ENCODE measurements at regions not wholly inside any gene's neighbourhood (a gene's known extent, or its start where the extent isn't known, plus 50 kb on each side); places are given as distances from the start of the nearest gene placed in this dataset.

DNA sequence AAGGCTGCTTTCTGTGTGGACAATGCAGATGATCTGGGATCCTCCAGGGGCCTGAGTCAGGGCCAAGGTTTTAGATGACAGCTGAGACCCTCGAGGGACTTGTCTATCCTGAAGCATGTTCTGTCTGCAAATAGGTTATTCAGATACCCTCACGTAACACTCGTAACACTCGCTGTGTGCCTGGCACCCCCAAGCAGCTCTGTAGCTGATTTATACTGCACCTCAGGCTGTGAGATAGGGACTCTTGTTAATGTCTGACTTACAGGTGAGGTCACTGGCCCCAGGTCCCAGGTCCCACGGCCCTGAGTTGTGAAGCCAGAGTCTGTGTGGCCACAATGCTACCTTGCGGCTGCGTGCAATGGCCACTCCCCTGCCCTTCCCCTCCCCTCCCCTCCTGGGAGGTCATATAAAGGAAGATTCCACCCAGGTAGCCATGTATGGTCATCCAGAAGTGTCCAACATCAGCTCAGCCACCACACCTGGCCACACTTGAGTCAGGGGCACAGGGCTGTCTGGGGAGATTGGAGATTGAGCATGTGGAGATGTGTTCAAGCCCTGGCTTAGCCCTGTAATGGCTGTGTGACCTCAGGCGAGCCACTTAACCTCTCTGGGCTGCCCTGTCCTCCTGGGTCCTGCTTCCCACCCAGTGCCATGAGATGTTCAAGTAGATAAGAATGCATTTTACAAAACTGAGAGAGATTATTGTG lies 687.7 kb downstream of the MATN1 start:
- DNase-seq (ENCODE audit: extremely low read depth in 1 of 2, low read depth in 1 of 2): no peak

DNA sequence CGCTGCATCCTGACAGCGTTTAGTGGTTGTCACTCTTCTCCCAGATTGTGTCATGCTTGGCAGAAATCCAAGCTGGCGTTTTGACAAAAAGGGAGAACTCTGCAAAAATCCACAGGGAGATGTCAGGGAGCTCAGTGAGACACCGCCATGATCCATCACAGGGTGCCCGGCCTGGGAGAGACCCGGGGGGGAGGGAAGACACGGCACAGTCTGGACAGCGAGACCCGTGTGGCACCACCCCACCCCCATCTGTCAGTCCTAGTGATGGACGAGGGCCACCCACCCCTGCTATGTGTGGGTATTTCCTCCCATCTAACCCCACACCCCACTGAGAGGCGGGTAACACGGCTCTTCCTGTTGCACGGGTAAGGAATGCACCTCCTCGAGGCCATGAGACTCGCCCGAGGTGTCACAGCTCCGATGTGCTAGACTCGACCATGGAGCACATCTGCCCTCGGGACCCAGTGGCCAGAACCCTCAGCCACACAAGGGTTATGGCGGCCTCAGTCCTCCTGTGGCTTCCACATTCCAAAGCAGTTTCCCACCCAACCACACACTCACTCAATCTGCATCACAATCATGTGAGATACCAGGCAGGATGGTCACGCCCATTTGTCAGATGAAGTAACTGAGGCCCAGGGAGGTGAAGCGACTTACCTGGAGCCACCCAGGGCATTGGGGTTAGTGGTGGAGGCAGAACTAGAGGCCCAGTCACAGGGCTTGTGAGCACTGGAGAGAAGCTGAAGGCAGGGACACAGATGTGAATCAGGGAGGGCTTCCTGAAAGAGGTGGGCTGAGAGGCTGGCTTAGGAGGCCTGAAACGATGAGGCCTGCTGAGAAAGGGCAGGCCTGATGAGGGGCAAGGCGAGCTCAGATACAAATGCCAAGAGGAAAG lies 688.5 kb downstream of the MATN1 start:
- no peak for DNase-seq (ENCODE audit: extremely low read depth in 1 of 2, low read depth in 1 of 2)

DNA sequence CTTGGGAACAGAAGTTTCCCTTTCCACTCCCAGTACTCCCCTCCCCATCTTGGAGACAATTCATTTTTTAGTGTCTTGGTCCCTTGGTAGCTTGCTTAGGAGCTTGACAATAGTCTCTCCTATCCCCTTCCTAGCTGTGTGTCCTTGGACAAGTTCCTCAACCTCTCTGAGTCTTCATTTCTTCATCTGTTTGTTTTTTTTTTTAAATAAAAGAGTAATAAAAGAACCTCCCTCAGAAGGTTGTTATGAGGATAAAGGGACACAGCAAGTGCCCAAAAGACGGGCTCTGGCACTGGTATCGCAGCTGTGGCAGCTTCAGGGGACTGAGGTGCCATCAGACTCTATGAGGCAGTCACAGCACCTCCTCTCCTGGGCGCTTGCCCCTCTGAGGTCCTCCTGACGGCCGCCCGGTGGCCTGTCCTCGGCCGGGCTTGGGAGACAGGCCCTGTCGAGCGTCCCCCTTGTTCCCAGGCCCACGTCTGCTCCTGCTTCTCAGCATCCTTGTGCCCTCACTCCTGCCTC lies 689.2 kb downstream of the MATN1 start:
- no peak for DNase-seq (ENCODE audit: extremely low read depth in 1 of 2, low read depth in 1 of 2)

DNA sequence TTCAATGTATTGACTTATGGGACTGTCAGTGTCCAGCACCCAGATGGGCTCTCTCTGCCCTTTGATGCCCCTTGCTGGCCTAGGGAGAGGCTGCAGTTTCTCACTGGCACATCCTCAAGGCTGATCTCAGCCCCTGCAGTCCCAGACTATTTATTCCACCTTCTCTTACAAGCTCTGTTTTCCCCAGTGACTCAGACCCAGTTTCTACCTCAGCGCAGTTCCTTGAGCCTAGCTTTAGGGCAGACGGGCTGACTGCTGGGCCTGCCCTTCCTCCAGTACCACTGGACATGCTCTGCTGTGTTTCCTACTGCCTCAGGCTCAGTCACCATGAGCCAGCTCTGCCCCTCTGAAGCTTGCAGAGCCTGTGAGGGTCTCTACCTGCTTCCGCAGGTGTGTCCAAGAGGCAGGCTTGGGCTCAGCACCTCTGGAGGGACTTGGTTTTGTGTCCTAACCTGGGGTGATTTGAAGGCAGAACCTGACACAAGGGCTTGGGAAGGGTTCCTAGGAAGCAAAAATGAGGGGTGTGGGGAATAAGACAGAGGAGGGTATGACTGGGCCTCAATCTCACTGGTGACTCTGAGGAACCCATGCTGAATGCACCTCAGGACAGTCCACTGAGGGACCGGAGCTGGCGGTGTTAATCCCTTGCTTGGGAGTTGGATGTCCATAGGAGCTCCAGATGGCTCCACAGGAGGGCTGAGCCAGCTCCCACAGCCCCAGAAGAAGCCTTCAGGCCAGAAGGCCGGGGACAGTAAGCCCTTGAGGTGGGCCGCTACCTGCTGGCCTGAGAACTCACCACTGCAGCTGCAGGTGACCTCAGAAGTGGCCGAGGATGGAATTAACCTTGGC lies 689.9 kb downstream of the MATN1 start:
- no peak for DNase-seq (ENCODE audit: extremely low read depth in 1 of 2, low read depth in 1 of 2)

DNA sequence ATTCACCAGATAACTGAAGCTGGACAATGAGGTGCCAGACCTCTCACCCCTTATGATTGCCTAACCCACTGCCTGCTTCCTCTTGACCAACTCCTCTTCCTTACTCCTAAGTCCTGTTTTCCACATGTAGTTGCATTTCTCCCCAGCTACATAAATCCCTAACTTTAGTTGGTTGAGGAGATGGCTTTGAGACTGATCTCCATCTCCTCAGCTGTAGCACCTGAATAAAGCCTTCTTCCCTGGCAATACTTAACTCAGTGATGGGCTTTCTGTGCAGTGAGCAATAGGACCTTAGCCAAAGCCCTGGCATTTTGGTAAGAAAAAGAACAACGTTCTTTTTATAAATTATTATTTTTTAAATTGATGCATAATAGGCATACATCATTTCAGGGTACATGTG lies 691.1 kb downstream of the MATN1 start:
- DNase-seq (ENCODE audit: extremely low read depth in 1 of 2, low read depth in 1 of 2): no peak

DNA sequence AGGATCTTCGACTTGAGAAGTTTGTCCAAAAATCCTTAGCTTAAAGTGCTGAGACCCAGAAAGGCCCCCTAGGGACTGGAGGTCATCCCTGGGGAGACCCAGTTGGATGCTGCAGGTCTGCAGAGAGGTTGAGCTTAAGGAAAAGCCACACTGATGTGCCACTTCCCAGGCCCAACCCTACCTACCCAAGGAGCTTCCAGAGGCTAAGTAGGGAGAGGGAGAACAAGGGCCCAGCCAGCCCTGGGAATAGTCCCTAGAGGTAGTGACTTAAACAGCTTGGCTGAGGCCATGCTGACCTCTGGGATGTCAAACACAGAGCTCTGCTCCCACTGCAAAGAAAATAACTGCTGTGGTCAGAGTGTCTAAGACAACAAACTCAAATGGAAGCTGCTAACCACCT lies 693.7 kb downstream of the MATN1 start:
- DNase-seq (ENCODE audit: extremely low read depth in 1 of 2, low read depth in 1 of 2): no peak

DNA sequence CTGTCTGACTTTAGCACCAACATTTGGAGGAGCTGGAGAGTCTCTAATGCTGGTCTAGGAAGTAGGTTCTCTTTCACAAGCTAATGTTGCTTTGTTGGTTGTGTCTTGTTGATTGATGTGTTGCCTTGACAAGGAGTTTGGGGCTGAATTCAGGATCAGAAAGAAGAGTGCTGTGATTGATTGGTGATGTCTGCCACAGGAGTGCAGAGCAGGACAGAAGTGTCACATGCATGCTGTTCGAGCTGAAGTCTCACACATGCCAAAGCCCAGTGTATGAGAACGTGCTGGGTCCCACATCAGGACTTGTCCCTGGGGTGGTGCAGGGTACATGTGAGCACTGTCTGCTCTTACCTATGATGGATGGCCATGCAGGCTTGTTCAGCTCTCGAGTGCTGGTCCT lies 694.4 kb downstream of the MATN1 start:
- DNase-seq (ENCODE audit: extremely low read depth in 1 of 2, low read depth in 1 of 2): no peak

DNA sequence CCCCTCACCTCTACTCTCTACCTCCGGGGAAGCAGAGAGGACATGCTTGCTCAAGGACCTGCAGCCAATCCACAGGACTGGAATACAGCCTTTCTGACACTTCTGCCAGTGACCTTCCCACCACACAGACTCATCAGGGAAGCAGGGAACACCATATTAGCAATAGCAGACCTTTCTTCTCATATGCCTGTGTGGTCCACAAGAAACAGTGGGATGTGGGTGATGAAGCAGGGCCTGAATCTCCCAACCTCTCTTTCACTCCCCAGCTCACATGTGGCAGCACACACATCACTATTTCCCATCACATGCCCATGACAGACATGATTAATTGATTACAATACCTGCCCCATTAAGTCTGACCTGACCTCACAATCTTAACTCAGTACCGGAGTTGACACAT lies 695.1 kb downstream of the MATN1 start:
- no peak for DNase-seq (ENCODE audit: extremely low read depth in 1 of 2, low read depth in 1 of 2)

DNA sequence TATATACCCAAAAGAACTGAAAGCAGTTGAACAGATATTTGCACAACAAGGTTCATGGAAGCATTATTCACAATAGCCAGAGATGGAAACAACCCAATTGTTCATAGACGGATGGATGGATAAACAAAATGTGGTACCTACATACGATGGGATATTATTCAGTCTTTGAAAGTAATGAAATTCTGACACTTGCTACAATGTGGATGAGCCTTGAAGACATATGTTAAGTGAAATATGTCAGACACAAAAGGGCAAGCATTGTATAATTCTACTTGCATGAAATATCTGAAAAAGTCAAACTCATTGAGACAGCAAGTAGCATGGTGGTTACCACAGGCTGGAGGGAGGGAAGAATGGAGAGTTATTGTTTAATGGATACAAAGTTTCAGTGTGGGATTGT lies 696.1 kb downstream of the MATN1 start:
- no peak for DNase-seq (ENCODE audit: extremely low read depth in 1 of 2, low read depth in 1 of 2)

DNA sequence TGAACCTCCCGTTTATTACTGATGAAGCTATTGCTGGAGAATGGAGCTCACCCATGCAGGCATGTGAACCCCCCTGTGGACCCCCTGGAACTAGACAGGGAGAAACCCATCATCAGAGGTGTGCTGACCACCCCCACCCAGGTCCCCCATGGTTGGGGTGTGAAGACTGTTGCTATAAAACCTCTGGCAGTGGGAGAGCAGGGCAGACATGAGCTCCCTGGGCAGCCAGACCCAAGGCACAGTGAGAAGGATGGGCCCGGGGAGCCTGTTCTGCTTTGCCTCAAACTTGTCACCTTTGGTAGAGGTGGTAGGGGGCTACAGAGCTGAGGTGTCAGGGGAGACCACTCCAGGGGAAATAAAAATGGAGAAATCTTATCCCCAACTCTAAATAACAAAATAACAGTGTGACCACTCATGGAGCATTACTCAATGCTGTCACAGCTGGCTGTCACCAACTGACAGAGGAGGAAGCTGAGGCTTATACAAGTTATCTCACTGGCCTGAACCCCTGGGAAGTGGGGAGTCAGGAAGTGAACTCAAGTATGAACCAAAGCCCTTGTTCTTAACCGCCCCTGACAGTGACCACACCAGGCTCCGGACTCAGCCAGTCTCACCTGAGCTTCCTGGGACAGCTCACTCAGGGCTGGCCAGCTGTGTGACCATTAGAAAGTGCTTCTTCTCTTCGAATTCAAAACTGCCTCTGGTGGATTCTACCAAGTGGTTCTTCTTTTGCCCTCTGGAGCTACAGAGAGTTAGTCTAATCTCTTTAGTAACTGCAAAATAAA lies 698.8 kb downstream of the MATN1 start:
- DNase-seq (ENCODE audit: extremely low read depth in 1 of 2, low read depth in 1 of 2): no peak

DNA sequence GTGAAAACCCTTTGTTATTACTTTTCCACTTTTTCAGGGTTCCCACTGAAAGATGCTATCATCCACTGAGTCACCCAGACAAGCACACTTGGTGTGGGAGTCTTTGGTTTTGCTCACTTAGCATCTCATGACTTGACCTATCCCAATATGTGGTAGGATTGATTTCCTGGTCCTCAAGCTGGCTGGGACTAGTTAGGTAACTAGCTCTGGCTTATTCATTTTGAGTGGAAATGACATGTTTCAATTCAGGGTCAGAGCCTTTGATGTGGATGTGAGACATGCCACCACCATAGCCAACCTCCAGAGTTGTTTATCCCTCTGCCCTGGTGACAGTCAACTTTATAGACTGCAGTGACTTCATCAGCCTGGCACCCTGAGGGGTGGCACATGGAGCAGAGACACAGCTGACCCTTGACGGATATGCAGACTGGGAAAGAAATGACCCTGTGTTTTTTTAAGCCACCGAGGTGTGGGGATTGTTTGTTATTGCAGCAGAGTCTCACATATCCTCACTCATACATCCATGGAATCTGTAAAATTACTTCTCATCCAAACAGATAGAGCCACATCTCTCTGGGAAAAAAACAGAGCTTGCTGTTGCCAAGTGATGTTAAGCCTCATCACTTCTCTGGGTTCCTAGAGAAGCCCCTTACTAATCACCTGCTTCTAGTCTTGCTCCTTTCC lies 699.9 kb downstream of the MATN1 start:
- DNase-seq (ENCODE audit: extremely low read depth in 1 of 2, low read depth in 1 of 2): no peak

DNA sequence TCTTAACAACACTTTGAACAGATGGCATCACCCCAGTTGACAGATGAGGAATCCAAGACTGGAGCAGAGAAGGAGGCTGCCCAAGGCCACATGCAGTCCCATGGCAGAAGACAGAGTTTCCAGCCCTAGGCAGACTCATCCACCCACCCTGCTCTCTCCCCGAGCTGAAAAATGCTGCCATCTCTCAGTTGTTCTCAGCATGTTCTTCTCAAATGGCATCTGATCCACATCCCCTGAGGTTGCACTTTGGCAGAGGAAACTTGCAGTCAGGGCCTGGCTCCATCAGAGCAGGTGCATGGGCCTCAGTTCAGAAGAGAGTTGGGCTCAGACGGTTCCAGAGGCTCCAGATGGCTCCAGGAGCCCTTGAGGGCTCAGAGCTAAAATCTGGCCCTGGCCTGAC lies 709.4 kb downstream of the MATN1 start:
- no peak for DNase-seq (ENCODE audit: extremely low read depth in 1 of 2, low read depth in 1 of 2)

DNA sequence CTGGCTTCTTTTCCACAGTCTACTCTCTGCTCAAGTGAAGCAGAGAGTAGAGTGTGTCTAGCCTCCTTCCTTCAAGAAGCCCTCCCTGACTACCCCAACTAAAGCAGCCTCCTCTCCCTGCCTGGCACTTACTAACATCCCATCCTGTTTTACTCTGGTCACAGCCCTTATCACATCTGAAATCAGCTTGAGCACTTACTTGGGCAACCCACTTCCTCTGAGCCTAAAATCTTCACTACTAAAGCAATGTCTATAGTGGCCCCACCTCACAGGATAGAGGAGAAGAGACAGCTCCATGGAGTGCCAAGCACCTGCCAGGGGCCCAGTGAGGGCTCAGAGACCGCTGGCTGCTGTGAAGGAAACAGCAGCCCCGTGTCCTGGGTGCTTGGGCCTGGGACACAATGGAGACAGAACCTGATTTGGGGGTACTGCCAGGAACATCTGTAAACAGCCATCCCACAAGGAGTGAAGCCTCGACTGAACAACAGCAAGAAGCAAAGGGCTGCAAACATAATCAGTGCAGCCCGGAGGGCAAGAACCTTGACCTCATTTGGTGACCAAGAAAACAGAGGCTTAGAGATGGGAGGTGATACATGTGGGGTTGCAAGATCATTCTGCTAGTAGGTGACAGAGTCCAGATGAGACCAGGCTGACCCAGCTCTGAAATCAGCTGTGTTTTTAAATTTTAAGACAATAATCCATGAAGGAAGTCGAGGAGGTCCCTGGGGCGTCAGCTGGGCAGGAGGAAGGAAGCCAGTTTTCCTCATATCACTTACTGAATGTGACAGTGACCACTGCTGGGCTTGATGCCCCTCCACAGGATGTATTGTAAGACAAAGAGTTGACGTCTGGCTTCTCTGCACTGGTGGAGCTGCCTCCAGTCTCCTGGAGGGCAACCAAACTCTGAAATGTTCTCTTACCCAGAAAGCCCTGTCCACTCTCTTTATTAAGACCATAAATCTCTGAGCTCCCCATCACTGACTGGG lies 710.6 kb downstream of the MATN1 start:
- no peak for DNase-seq (ENCODE audit: extremely low read depth in 1 of 2, low read depth in 1 of 2)

DNA sequence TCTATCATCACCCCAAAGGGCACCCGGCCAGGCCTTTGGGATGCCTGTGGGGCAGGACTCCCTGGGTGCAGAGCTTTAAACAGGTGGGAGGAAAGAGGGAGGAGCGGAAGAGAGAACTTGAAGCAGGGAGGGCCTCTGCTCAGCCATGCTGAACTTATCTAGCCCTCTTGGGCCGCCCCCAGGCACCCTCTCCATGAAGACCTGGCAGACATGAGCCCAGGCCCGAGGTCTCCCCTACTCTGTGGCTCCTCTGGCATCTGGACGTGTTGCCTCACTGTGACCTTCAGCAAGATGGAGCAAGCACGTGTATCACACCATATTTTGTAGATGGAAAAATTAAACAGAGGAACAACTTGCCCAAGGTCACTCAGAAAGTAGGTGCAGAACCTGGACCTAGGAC lies 711.4 kb downstream of the MATN1 start:
- no peak for DNase-seq (ENCODE audit: extremely low read depth in 1 of 2, low read depth in 1 of 2)

DNA sequence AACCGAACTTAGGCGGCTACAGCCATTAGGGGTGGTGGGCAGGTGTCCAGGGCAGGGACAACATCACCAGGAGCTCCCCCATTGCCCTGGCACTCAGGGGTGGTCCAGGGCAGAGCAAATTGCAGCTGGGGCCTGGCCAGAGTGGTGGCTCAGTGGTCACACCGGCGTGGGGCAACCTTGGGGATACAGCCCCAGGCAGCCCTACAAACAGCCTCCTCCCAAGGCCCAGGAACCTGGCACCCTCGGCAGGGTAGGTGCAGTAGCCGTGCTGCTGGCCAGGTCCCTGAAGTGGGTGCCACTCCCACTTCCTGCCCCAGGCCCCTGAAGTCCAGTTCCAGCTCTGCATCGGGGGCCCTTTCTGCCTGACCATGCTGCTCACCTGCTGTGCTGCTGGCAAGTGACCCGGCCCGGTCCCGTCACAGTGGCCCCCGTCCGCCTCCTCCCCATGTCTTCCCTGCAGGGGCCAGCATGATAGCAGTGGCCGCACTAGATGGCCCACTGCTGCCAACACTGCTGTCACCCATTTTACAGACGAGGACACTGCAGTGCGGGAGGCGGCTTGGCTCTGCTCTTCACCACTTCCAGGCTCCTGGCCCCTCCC lies 712.8 kb downstream of the MATN1 start:
- DNase-seq (ENCODE audit: extremely low read depth in 1 of 2, low read depth in 1 of 2): no peak

DNA sequence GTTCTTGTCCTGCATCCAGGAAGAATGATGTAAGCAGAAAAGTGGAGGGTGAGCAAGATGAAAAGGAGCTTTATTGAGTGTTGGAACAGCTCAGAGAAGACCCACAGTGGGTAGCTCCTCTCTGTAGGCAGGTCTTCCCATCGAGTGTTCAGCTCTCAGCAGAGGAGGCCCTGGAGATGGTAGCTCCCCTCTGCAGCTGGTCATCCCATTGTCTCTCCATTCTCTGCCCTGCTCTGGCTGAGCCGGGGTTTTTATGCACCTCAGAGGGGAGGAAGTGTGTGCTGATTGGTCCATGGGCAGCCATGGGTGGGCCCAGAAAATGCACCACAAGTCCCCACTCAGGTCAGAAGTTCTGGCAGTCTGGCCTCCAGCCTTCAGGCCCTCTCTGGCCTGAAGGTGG lies 713.7 kb downstream of the MATN1 start:
- DNase-seq (ENCODE audit: extremely low read depth in 1 of 2, low read depth in 1 of 2): no peak

DNA sequence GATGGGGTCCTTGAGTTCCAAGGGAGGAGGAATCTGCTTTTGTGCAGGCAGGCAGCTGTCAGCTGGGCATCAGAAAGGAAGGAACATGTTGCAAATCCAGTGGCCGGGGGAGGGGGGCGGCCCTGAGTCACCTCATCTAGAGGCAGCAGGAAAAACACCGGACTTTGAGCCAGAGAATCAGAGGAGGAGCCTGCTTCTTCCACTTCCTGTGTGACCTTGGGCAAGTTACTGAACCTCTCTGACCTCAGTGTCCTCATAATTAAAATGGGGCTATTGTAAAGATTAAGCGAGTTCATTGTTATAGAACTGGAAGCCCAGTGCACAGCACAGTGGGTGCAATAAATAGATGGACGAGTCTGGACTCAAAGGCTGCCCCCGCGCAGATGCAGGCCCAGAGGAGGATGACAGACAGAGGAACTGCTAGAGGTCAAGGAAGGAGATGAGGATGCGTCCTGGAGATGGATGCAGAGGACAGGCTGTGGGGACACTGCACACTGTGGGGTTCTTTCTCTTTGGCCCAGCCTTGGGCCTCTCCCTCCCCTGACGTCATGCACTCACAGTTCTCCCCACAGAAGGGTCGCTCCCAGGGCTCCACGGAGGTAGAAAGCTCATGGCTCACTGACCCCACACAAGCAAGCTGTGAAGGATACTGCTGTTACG lies 714.3 kb downstream of the MATN1 start:
- DNase-seq (ENCODE audit: extremely low read depth in 1 of 2, low read depth in 1 of 2): no peak
